ENCODE measurements at regions not wholly inside any gene's neighbourhood (a gene's known extent, or its start where the extent isn't known, plus 50 kb on each side); places are given as distances from the start of the nearest gene placed in this dataset.

DNA sequence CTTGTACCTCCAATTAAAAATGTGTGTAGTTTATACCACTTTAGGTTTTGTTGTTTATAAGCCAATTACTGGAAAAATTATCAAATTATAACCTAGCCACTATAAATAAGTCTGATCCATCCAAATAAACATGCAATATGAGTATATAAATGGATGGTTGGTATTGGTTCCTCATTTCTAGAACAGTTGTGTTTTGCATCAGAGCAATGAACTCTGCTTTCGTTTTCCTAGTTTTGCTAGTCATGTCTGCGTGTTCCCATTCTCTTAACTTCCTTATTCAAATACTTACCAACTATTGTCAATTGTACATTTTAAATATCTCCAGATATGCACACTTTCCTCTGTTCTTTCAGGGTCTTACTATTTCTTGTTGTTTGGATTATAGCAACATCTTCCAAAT lies 641.7 kb downstream of the NR4A2 start:
- Histone ChIP-seq H3K4me3 (ENCODE audit: low read length) (no peak overlapping the region), H3K36me3 (ENCODE audit: insufficient read depth, low read length) (no peaks in the 10 kb centered on the region), H3K27ac (ENCODE audit: low read depth, low read length) (no peak overlapping the region), H3K4me1 (ENCODE audit: insufficient read depth, low read length) (no peaks in the 10 kb centered on the region), H3K27me3 (ENCODE audit: insufficient read depth, low read length) (no peaks in the 10 kb centered on the region), H3K9ac (ENCODE audit: low read depth, low read length) (no peak overlapping the region), H3K9me3 (ENCODE audit: insufficient read depth, low read depth, low read length) (no peaks in the 10 kb centered on the region)
- 97% methylated on average over 2 of the region's 2 CpGs for WGBS

GRCh38 chr2:155689791-155690190 lies 642.7 kb downstream of the NR4A2 start:
- H3K36me3 ChIP-seq (ENCODE audit: insufficient read depth, low read length): no peaks in the 10 kb centered on the region
- H3K27ac ChIP-seq (ENCODE audit: low read depth, low read length): no peak overlapping the region
- H3K9me3 ChIP-seq (ENCODE audit: insufficient read depth, low read depth, low read length): no peaks in the 10 kb centered on the region
- no peak overlapping the region for H3K9ac ChIP-seq (ENCODE audit: low read depth, low read length)
- H3K4me3 ChIP-seq (ENCODE audit: low read length): no peak overlapping the region
- WGBS: 93% methylated on average over 3 of the region's 4 CpGs
- no peaks in the 10 kb centered on the region for H3K4me1 ChIP-seq (ENCODE audit: insufficient read depth, low read length)
- H3K27me3 ChIP-seq (ENCODE audit: insufficient read depth, low read length): no peaks in the 10 kb centered on the region

DNA sequence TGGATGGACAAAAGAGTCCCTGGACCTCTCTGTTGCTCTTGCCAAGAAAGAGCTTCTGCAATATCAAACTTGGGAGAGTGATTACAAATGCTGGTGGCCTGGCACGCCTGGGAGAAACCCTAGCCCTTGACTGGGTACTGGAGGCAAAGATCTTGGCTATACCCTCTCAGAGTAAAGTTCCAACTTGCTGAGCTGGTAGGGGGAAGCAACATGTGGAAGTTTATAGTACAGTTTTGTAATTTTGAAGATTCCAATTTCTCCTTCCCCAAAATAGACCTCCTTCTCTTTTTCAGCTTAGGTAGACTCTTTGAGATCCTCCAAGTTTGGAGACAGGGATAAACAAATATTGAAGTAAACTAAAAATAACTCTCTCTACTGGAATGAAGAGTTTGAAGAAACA lies 645.3 kb downstream of the NR4A2 start:
- no peaks in the 10 kb centered on the region for H3K4me1 ChIP-seq (ENCODE audit: insufficient read depth, low read length)
- WGBS: 92% methylated on average over 1 of the region's 1 CpG
- no peaks in the 10 kb centered on the region for H3K9me3 ChIP-seq (ENCODE audit: insufficient read depth, low read depth, low read length)
- no peak overlapping the region for H3K4me3 ChIP-seq (ENCODE audit: low read length)
- H3K27ac ChIP-seq (ENCODE audit: low read depth, low read length): no peak overlapping the region
- no peaks in the 10 kb centered on the region for H3K27me3 ChIP-seq (ENCODE audit: insufficient read depth, low read length)
- H3K36me3 ChIP-seq (ENCODE audit: insufficient read depth, low read length): no peaks in the 10 kb centered on the region
- H3K9ac ChIP-seq (ENCODE audit: low read depth, low read length): no peak overlapping the region

DNA sequence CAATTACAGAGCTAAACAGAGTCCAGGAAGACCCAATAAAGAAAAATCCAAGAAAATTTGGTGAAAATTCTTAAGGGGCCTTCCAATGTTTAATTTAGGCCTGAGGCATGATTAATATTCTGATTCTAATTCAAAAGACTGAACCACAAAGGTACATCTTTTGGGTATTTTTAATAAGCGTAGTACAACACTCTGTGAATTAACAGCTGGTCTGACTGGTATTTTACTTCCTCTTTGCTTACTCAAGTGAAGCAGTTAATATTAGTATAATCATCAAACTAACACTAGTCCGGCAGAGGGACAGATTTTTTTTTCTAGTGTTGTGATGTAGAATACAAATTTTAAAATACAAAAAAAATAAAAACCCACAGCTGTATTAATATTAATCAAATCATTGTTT lies 652.9 kb downstream of the NR4A2 start:
- WGBS: no CpG with 5 or more reads among the region's 2 CpGs
- no peaks in the 10 kb centered on the region for H3K36me3 ChIP-seq (ENCODE audit: insufficient read depth, low read length)
- no peaks in the 10 kb centered on the region for H3K4me1 ChIP-seq (ENCODE audit: insufficient read depth, low read length)
- 0 out of 2 replicates have a peak, but pooled peaks cover 3% of the 10 kb centered on the region for H3K9me3 ChIP-seq (ENCODE audit: insufficient read depth, low read depth, low read length)
- H3K27me3 ChIP-seq (ENCODE audit: insufficient read depth, low read length): no peaks in the 10 kb centered on the region
- no peak overlapping the region for H3K27ac ChIP-seq (ENCODE audit: low read depth, low read length)
- H3K4me3 ChIP-seq (ENCODE audit: low read length): no peak overlapping the region
- no peak overlapping the region for H3K9ac ChIP-seq (ENCODE audit: low read depth, low read length)

DNA sequence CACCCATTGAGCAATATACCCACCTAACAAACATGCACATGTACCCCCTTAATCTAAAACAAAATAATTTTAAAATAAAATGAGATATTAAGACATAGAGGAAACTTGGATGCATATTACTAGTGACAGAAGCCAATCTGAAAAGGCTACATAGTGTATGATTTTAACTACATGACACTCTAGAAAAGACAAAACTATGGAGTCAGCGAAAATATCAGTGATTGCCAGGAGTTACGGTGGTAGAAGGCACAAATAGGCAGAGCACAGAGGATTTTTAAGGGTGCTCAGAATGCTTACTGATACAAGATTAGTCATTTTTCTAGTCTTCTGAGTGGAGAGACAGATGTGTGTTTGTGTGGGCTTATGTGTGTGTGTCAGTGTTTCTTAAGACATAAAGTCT lies 656.6 kb downstream of the NR4A2 start:
- no peak overlapping the region for H3K9ac ChIP-seq (ENCODE audit: low read depth, low read length)
- no peaks in the 10 kb centered on the region for H3K36me3 ChIP-seq (ENCODE audit: insufficient read depth, low read length)
- H3K27me3 ChIP-seq (ENCODE audit: insufficient read depth, low read length): no peaks in the 10 kb centered on the region
- H3K4me3 ChIP-seq (ENCODE audit: low read length): no peak overlapping the region
- no peaks in the 10 kb centered on the region for H3K4me1 ChIP-seq (ENCODE audit: insufficient read depth, low read length)
- WGBS: 97% methylated on average over 2 of the region's 2 CpGs
- peaks cover 9% of the 10 kb centered on the region; the same call in 1 of the 2 replicates for H3K9me3 ChIP-seq (ENCODE audit: insufficient read depth, low read depth, low read length)
- no peak overlapping the region for H3K27ac ChIP-seq (ENCODE audit: low read depth, low read length)

DNA sequence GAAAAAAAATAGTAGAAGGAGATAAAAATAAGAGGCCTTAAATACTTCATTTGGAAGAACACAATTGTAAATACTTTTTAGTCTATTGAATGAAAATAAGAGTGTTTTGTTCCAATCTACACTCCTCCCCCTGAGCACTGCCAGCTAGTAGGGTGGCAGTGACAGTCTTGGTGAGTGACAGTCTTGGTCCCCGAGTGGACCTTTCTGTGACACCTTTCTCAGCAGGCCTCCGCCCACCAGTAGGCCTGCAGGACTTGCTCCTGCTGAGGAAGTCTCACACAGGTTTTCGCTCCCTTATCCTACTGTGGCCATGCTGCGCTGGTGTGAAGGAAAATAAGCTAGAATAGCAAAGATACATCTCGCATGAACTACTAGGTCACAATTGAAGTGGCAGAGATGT lies 666.8 kb downstream of the NR4A2 start:
- Histone ChIP-seq H3K4me1 (ENCODE audit: insufficient read depth, low read length) (no peaks in the 10 kb centered on the region), H3K27ac (ENCODE audit: low read depth, low read length) (no peak overlapping the region), H3K9ac (ENCODE audit: low read depth, low read length) (no peak overlapping the region), H3K9me3 (ENCODE audit: insufficient read depth, low read depth, low read length) (no peaks in the 10 kb centered on the region), H3K36me3 (ENCODE audit: insufficient read depth, low read length) (no peaks in the 10 kb centered on the region), H3K4me3 (ENCODE audit: low read length) (no peak overlapping the region), H3K27me3 (ENCODE audit: insufficient read depth, low read length) (no peaks in the 10 kb centered on the region)
- WGBS: 88% methylated on average over 5 of the region's 5 CpGs

DNA sequence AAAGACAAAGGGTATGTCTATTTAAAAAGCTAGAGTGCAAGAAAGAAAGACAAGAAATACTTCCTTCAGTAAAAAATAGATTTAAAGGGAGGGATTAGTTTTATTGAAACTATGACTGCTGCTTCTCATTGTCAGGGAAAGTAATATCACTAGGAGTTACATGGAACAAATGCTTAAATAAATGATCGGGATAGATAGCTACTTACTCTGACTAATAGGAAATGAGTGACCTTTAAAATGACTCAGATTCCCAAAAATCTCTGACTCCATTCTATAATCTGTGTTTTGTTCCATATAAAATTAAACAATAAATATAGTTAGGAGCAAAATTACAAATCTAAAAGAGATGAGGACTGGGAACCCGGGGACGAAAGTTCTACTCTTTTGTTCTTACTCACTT lies 669.3 kb downstream of the NR4A2 start:
- WGBS: 94% methylated on average over 2 of the region's 3 CpGs
- Histone ChIP-seq H3K9me3 (ENCODE audit: insufficient read depth, low read depth, low read length) (no peaks in the 10 kb centered on the region), H3K4me3 (ENCODE audit: low read length) (no peak overlapping the region), H3K27ac (ENCODE audit: low read depth, low read length) (no peak overlapping the region), H3K4me1 (ENCODE audit: insufficient read depth, low read length) (no peaks in the 10 kb centered on the region), H3K9ac (ENCODE audit: low read depth, low read length) (no peak overlapping the region), H3K27me3 (ENCODE audit: insufficient read depth, low read length) (no peaks in the 10 kb centered on the region), H3K36me3 (ENCODE audit: insufficient read depth, low read length) (no peaks in the 10 kb centered on the region)

DNA sequence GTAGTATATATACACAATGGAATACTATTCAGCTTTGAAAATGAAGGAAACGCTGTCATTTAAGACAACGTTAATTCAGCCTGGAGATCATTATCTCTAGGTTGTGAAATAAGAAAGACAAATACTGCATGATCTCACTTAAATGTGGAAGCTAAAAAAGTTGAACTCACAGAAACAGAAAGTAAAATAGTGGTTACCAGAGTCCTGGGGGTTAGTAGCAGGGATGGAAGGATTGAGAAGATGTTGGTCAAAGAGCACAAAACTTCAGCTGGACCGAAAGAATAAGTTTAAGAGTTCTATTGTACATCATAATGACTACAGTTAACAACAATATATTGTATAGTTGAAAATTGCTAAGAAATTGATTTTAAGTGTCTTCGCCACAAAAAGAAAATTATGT lies 670.3 kb downstream of the NR4A2 start:
- no peaks in the 10 kb centered on the region for H3K9me3 ChIP-seq (ENCODE audit: insufficient read depth, low read depth, low read length)
- H3K27me3 ChIP-seq (ENCODE audit: insufficient read depth, low read length): no peaks in the 10 kb centered on the region
- no peaks in the 10 kb centered on the region for H3K4me1 ChIP-seq (ENCODE audit: insufficient read depth, low read length)
- no peak overlapping the region for H3K27ac ChIP-seq (ENCODE audit: low read depth, low read length)
- H3K4me3 ChIP-seq (ENCODE audit: low read length): no peak overlapping the region
- WGBS: 97% methylated on average over 2 of the region's 4 CpGs
- no peaks in the 10 kb centered on the region for H3K36me3 ChIP-seq (ENCODE audit: insufficient read depth, low read length)
- no peak overlapping the region for H3K9ac ChIP-seq (ENCODE audit: low read depth, low read length)

- WGBS: no CpG with 5 or more reads among the region's 1 CpG
- Histone ChIP-seq H3K4me3 (ENCODE audit: low read length) (no peak overlapping the region), H3K9ac (ENCODE audit: low read depth, low read length) (no peak overlapping the region), H3K36me3 (ENCODE audit: insufficient read depth, low read length) (no peaks in the 10 kb centered on the region), H3K9me3 (ENCODE audit: insufficient read depth, low read depth, low read length) (no peaks in the 10 kb centered on the region), H3K27ac (ENCODE audit: low read depth, low read length) (no peak overlapping the region), H3K27me3 (ENCODE audit: insufficient read depth, low read length) (no peaks in the 10 kb centered on the region), H3K4me1 (ENCODE audit: insufficient read depth, low read length) (no peaks in the 10 kb centered on the region)
Observed at GRCh38 chr2:155653176-155653575, 679.3 kb downstream of the NR4A2 start.

DNA sequence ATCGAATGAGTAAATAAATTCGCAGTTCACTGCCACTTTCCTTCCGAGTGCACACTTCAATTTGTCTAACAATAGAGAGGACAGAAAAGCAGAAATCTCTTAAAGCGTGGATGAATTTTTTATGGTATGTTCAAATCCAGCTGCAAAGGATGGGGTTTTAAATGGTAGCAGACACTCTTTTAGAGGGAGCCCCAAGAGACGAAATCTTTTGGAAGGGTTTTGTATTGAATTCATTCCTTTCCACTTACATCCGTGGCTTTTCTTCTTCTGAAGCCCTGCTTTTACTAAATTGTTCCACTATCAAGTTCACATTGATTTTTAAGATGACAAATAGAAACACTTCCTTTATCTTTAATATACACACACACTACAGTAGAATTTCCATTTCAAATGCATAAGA lies 680.7 kb downstream of the NR4A2 start:
- Histone ChIP-seq H3K9me3 (ENCODE audit: insufficient read depth, low read depth, low read length) (no peaks in the 10 kb centered on the region), H3K4me1 (ENCODE audit: insufficient read depth, low read length) (no peaks in the 10 kb centered on the region), H3K4me3 (ENCODE audit: low read length) (no peak overlapping the region), H3K9ac (ENCODE audit: low read depth, low read length) (no peak overlapping the region), H3K27me3 (ENCODE audit: insufficient read depth, low read length) (no peaks in the 10 kb centered on the region), H3K27ac (ENCODE audit: low read depth, low read length) (no peak overlapping the region), H3K36me3 (ENCODE audit: insufficient read depth, low read length) (no peaks in the 10 kb centered on the region)
- WGBS: 96% methylated on average over 6 of the region's 6 CpGs

- Histone ChIP-seq H3K4me3 (ENCODE audit: low read length) (no peak overlapping the region), H3K27ac (ENCODE audit: low read depth, low read length) (no peak overlapping the region), H3K27me3 (ENCODE audit: insufficient read depth, low read length) (no peaks in the 10 kb centered on the region), H3K36me3 (ENCODE audit: insufficient read depth, low read length) (no peaks in the 10 kb centered on the region), H3K9me3 (ENCODE audit: insufficient read depth, low read depth, low read length) (no peaks in the 10 kb centered on the region), H3K4me1 (ENCODE audit: insufficient read depth, low read length) (no peaks in the 10 kb centered on the region), H3K9ac (ENCODE audit: low read depth, low read length) (no peak overlapping the region)
Observed at GRCh38 chr2:155645791-155646190, 686.7 kb downstream of the NR4A2 start.

DNA sequence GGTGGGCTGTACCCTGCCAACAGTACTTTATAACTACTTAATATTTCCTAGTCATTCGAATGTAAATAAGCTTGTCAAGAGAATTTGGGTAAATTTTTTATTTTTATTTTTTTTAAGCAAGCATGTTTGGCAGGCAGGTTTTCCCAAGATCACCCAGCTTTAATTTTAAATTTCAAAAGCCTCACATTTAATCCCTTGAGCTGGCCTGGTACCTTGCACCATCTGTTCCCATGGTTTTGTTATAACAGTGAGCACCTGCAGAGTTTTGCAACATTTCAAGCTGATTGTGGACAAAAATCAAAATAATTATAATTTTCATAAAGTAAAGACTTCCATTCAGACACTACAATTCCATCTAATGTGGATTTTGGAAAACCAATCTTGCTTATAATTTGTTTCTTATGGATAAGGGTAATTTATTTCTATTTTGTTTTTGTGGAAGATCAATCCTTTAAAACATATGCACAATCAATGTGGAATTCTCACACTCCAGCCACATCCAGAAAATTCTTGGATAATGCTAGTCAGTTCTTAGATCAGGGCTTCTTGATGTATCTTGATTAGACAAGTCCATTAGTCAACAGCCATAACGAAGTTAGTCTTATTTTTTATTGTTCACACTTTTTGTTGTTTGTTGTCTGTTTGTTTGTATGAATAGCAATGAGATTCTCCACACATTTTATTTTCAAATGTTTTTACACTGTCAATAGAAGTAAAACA lies 689.3 kb downstream of the NR4A2 start:
- H3K27me3 ChIP-seq (ENCODE audit: insufficient read depth, low read length): no peaks in the 10 kb centered on the region
- H3K36me3 ChIP-seq (ENCODE audit: insufficient read depth, low read length): no peaks in the 10 kb centered on the region
- WGBS: 100% methylated on average over 1 of the region's 2 CpGs
- H3K4me3 ChIP-seq (ENCODE audit: low read length): no peak overlapping the region
- H3K9me3 ChIP-seq (ENCODE audit: insufficient read depth, low read depth, low read length): no peaks in the 10 kb centered on the region
- H3K4me1 ChIP-seq (ENCODE audit: insufficient read depth, low read length): no peaks in the 10 kb centered on the region
- H3K9ac ChIP-seq (ENCODE audit: low read depth, low read length): no peak overlapping the region
- no peak overlapping the region for H3K27ac ChIP-seq (ENCODE audit: low read depth, low read length)

Measured in HUES64 (cell line).